ENCODE measurements at regions not wholly inside any gene's neighbourhood (a gene's known extent, or its start where the extent isn't known, plus 50 kb on each side); places are given as distances from the start of the nearest gene placed in this dataset.
A peak's percentile ranks its signal among the peaks of the same experiment; 100 is the strongest.
"Not testable (repeated sequence)": the region's sequence is repeated elsewhere in the genome, so short reads cannot be mapped to it uniquely, and the experiment has no call there.

DNA sequence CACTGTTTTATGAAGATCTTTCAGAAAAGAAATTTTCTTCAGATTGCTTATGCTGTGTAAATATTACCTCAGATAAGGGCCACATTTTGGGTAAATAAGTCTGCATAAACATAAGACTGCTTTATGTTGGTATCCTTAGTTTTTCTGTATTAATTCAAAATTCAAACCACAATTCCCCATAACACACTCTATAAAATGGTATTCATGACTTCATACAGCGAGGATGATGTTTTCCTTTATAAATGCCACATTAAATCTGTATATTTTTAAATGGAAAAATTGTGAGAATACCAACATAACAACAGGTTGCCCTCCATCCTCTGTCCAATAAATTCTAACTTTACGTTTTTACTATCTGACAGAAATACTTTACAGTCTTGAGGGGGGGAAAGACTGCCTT is 248.7 kb upstream of the CXADR start:
- DNase-seq, result no peak

DNA sequence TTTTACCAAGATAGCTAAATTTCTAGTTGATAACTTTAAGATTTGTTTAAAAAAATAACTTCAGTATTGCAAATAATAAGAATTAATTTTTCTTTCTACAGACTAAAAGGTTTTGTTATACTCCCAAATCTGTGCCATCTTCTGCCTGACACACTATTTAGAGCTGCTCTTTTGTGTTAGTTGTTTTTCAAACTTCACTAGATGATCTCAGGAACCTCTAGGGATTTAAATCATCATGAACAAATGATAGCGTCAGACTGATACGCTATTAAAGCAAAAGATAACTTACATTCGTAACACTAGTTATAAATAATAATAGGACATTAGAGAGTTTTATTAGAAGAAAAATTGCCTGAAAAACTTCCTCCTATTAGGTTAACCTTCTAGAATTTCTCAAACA is 243.1 kb upstream of the CXADR start:
- no peak for DNase-seq

DNA sequence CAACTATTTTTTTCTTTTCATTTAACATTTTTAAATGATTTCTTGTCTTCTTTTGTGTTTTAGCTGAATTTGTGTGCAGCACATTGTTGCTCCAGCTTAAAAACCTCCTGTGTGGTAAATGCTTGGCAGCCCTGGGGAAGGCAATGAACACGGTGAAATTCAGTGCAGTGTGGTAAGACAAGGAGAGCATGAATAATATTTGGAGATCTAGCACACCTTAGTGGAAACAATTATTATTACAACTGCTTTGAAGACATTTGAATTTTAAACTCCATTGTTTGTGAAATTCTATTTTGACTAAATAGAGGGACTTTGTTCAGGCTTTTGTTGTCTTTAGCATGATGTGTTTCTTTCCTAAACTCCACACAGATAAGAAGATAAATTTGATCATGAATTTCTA is 242.6 kb upstream of the CXADR start:
- DNase-seq, result no peak

DNA sequence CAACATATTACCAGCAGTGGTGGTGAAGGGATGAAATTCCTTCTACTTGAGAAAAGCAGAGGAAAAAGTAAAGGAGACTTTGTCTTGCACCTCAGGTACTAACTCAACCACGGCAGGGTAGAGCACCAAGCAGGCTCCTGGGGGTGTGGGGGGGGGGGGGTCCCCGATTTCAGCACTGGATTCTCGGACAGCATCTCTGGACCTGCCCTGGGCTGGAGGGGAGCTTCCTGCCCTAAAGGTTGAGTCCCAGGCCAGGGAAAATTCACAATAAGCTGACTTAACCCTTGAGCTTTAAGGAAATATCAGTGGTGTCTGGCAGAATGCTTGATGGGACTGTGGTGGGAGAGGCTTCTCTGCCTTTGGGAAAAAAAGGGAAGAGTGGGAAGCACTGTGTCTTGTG is 233.2 kb upstream of the CXADR start:
- DNase-seq, result no peak

- DNase-seq, result not testable (repeated sequence)
These were observed 219.8 kb upstream of the CXADR start for GRCh38 chr21:17293016-17293562.

GRCh38 chr21:17295997-17296396 is 216.8 kb upstream of the CXADR start:
- DNase-seq, result no peak

GRCh38 chr21:17299576-17299975 is 213.3 kb upstream of the CXADR start:
- not testable (repeated sequence) for DNase-seq

- DNase-seq, result not testable (repeated sequence)
These were observed 185.1 kb upstream of the CXADR start for GRCh38 chr21:17327715-17328114.

DNA sequence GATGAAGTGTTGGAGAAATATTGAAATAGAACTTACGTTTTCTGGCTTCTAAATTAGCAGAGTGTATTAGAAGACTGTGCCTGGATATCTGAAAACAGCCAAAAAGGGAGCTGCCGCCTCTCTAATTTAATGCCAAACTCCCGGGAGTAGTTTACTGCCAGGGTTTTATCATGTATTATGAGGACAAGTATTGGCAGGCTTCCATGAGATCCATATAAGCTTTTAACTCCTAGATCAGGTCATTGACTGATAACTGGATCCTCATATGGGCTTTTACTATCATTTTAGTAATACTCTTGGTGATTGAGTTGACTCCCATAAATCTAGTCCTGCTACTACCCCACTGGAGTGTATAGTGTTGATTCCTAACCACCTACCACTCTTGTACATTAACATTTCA is 178.4 kb upstream of the CXADR start:
- DNase-seq, result no peak

GRCh38 chr21:17340081-17340480 is 172.8 kb upstream of the CXADR start:
- no peak for DNase-seq

DNA sequence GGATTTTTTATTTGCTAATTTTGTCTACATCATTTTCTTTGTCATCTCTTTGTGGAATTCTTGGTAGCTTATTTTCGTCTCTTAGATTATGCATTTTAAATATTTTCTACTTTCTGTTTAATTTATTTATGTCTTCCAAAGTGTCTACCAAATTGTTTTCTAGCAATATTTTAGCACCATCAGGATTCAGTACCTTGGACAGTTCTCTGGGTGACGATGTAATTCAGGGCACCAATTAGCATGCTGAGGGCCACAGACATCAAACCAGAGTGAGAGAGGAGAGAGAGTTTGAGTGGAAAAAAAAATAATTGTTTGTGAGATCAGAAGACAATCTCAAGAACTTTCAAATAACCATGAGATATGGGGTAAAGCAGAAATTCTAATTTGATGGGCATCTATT is 169.8 kb upstream of the CXADR start:
- DNase-seq, result no peak

- no peak for DNase-seq
These were observed 164.5 kb upstream of the CXADR start for GRCh38 chr21:17348357-17348756.

DNA sequence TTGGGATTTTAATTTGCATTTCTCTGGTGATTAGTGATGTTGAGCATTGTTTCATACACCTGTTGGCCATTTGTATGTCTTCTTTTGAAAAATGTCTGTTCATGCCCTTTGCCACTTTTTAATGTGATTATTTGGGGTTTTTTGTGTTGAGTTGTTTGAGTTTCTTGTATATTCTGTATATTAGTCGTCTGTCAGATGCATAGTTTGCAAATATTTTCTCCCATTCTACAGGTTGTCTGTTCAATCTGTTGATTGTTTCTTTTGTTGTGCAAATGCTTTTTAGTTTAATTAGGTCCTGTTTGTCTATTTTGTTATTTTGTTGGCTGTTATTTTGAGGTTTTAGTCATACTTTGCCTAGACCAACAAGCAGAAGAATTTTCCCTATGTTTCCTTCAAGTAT is 164.0 kb upstream of the CXADR start:
- no peak for DNase-seq

GRCh38 chr21:17351766-17352165 is 161.1 kb upstream of the CXADR start:
- DNase-seq, result no peak

- no peak for DNase-seq
These were observed 159.7 kb upstream of the CXADR start for GRCh38 chr21:17352996-17353655.

DNA sequence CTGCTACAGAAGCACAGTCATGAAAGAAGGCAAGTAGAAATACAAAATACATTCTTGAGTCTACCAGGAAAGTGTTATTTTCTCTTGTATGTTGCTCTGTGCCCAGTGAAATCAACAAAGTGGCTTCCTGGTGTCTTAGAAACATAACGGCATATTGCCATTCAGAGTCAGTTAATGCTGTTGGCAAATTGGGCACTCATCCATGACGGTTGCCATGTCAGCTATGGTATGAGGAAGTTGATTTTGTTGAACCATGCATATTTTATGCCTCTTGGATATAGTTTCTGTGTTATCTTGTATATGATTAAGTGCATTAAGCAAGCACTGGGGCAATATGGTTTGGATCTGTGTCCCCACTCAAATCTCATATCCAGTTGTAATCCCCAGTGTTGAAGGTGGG is 153.1 kb upstream of the CXADR start:
- no peak for DNase-seq

- DNase-seq, result no peak
These were observed 144.0 kb upstream of the CXADR start for GRCh38 chr21:17368748-17369363.

GRCh38 chr21:17370263-17370662 is 142.6 kb upstream of the CXADR start:
- no peak for DNase-seq

DNA sequence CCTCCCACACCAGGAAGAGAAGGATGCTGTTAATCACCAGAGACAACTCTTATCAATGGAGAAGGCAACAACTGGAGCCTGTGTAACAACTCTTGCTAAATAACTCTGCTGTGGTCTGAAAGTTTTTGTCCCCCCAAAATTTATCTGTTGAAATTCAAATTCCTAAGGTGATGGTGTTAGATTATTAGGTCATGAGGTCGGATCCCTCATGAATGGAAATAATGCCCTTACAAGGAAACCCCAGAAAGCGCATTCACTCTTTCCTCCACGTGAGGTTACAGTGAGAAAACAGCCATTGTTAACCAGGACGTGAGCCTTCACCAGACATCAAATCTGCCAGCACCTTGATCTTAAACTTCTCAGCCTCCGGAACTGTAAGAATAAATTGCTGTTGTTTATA is 141.9 kb upstream of the CXADR start:
- no peak for DNase-seq

- no peak for DNase-seq
These were observed 141.4 kb upstream of the CXADR start for GRCh38 chr21:17371450-17371849.

GRCh38 chr21:17372200-17372599 is 140.6 kb upstream of the CXADR start:
- DNase-seq, result no peak

DNA sequence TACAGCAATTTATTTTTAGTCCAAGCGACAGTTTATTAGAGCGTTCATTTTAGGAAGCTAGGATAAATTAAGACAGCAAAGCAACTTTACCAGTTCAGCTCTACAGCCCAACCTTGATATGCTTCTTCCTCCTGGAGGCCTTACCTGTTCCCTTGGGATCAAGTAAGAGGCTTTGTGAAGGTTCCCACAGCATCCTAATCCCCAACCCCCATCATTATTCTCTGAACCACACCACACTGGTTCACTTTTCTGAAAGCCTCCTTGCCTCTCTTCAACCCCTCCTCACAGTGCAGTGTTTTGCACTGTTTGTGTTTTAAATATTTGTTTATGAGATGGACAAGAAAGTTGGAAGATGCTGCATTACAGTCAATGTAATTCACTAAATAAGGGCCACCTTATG is 126.3 kb upstream of the CXADR start:
- DNase-seq, result no peak

GRCh38 chr21:17387030-17387617 is 125.7 kb upstream of the CXADR start:
- DNase-seq, result peak; percentile 63

DNA sequence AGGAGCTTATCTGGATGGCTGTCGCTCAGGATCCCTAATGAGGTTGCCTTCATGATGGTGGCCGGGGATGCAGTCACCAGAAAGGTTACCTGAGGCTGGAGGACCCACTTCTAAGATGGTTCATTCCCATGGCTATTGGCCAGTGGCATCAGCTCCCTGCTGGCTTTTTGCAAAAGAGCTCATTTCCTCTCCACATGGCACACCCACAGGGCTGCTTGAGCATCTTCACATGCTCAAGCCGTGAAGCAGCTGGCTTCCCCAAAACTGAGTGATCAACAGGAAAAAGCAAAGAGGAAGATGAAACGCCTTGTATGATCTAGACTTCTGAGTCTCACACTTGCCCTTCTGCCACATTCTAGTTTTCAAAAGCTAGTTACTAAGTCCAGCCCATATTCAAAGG is 124.6 kb upstream of the CXADR start:
- DNase-seq, result peak; percentile 71
